ENCODE measurements at regions not wholly inside any gene's neighbourhood (a gene's known extent, or its start where the extent isn't known, plus 50 kb on each side); places are given as distances from the start of the nearest gene placed in this dataset.
A peak's percentile ranks its signal among the peaks of the same experiment; 100 is the strongest.

DNA sequence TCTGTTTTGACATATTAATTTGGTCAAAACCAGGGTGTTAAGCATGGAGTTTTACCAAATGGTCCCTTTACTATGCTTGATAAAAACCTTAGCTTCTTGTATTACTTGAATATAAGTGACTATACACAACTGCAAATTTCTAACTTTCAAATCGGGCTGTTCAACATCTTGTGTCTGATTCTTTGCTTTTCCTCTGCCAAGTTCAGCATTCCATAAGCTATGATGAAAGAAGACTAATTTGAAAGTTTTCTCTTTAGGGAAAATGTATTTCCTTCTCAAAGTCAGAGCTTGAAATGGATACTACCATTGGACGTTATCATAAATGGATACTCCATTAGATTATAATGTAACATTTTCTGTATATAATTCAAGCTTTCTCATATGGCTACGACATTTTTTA, 792.9 kb downstream of the EFNA5 start:
- H3K4me1 ChIP-seq = no peaks in the 10 kb centered on the region
- no peaks in the 10 kb centered on the region for H3K27me3 ChIP-seq
- TF ChIP-seq POLR2A (IDR thresholded peaks at IDR 0.05) (no peak), EP300 (IDR thresholded peaks at IDR 0.05) (no peak), POLR2AphosphoS5 (IDR thresholded peaks at IDR 0.05) (no peak)
- TF ChIP-seq, protein P1, sequence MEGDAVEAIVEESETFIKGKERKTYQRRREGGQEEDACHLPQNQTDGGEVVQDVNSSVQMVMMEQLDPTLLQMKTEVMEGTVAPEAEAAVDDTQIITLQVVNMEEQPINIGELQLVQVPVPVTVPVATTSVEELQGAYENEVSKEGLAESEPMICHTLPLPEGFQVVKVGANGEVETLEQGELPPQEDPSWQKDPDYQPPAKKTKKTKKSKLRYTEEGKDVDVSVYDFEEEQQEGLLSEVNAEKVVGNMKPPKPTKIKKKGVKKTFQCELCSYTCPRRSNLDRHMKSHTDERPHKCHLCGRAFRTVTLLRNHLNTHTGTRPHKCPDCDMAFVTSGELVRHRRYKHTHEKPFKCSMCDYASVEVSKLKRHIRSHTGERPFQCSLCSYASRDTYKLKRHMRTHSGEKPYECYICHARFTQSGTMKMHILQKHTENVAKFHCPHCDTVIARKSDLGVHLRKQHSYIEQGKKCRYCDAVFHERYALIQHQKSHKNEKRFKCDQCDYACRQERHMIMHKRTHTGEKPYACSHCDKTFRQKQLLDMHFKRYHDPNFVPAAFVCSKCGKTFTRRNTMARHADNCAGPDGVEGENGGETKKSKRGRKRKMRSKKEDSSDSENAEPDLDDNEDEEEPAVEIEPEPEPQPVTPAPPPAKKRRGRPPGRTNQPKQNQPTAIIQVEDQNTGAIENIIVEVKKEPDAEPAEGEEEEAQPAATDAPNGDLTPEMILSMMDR (IDR thresholded peaks at IDR 0.05) = no peak
- intact Hi-C loops (cut with DNase I) = no loop called here
- H3K9me3 ChIP-seq = no peaks in the 10 kb centered on the region
- 84 to 85% methylated on average over 3 of the region's 3 CpGs for WGBS, 2 donors
- H3K4me3 ChIP-seq = no peak overlapping the region
- H3K27ac ChIP-seq = no peak overlapping the region
- no peak for DNase-seq
- H3K36me3 ChIP-seq = no peaks in the 10 kb centered on the region

- no peaks in the 10 kb centered on the region for H3K27me3 ChIP-seq
- H3K36me3 ChIP-seq = no peaks in the 10 kb centered on the region
- no peak overlapping the region for H3K4me3 ChIP-seq
- DNase-seq = no peak
- TF ChIP-seq, protein P1 (IDR thresholded peaks at IDR 0.05) = no peak
- 92% methylated on average over 7 of the region's 7 CpGs for WGBS, 2 donors
- H3K27ac ChIP-seq = no peak overlapping the region
- no peaks in the 10 kb centered on the region for H3K4me1 ChIP-seq
- no peaks in the 10 kb centered on the region for H3K9me3 ChIP-seq
- intact Hi-C loops (cut with DNase I) = no loop called here
Observed at GRCh38 chr5:106876665-106877194, 794.0 kb downstream of the EFNA5 start.

DNA sequence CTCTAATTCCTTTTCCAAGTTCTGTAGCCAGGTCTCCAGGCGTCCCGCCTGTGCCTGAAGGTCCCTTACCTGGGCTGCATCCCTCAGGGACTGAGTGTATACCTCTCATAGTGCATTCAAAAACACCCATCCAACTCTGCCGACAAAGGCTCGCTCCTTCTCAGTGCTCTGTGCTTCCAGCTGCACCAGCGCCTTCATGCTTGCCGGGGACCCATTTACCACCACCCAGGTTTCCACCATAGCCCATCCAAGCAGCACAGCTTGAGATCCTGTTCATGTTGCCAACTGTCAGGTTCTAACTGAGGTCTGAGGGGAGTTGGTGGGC, 794.5 kb downstream of the EFNA5 start:
- TF ChIP-seq EP300 (IDR thresholded peaks at IDR 0.05) = no peak
- TF ChIP-seq POLR2AphosphoS5 (IDR thresholded peaks at IDR 0.05) = no peak
- TF ChIP-seq POLR2A (IDR thresholded peaks at IDR 0.05) = no peak
- TF ChIP-seq, protein P1 (IDR thresholded peaks at IDR 0.05) = no peak
- Histone ChIP-seq H3K4me3 (no peak overlapping the region), H3K27me3 (no peaks in the 10 kb centered on the region), H3K4me1 (no peaks in the 10 kb centered on the region), H3K9me3 (no peaks in the 10 kb centered on the region), H3K36me3 (no peaks in the 10 kb centered on the region), H3K27ac (no peak overlapping the region)
- 96 to 99% methylated on average over 6 of the region's 6 CpGs for WGBS, 2 donors
- no peak for DNase-seq
- intact Hi-C loops (cut with DNase I) = no loop called here

DNA sequence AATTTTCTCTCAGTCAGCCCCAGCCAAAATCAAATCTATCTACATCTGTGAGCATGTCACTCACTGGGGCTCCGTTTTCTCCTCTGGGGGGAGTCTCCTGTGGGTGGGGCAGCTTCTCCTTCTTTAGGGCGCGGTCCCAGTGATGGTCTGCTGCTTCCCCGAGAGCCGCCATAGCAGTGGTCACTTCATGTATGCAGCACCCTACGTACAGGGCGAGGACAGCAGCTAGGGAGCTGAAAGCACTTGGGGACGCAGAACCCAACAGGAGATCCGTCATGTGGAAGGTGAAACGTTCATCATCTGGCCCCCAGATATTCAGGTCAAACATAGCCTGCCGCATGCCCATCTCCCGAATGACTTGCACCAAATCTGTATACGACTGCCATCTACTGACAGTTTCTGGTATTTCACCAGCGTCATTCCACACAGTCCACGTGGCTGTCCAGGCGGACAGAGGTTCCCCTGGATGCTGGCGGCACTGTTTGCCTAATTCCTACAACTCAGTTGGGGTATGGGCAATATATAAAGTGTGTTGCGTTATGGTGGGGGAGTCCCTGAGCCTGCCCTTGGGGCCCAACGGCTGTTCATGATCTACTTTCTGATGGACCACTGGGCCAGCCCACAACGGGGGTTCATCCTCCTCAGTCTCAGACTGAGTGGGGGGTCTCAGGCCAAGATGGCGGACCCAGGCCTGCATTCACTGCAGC, 795.0 kb downstream of the EFNA5 start:
- intact Hi-C loops (cut with DNase I) = no loop called here
- Histone ChIP-seq H3K27ac (no peak overlapping the region), H3K36me3 (no peaks in the 10 kb centered on the region), H3K4me1 (no peaks in the 10 kb centered on the region), H3K9me3 (no peaks in the 10 kb centered on the region), H3K27me3 (no peaks in the 10 kb centered on the region), H3K4me3 (no peak overlapping the region)
- DNase-seq = no peak
- TF ChIP-seq, protein P1 (IDR thresholded peaks at IDR 0.05) = peak in 2 of 4 experiments; percentile 13 to 40
- no peak for TF ChIP-seq EP300 (IDR thresholded peaks at IDR 0.05)
- WGBS, 2 donors = 92 to 93% methylated on average over 21 of the region's 21 CpGs

- DNase-seq = no peak
- TF ChIP-seq POLR2AphosphoS5 (IDR thresholded peaks at IDR 0.05) (no peak), EP300 (IDR thresholded peaks at IDR 0.05) (no peak), POLR2A (IDR thresholded peaks at IDR 0.05) (no peak)
- TF ChIP-seq, protein P1 (IDR thresholded peaks at IDR 0.05) = no peak
- no peak overlapping the region for H3K27ac ChIP-seq
- H3K9me3 ChIP-seq = no peaks in the 10 kb centered on the region
- H3K36me3 ChIP-seq = no peaks in the 10 kb centered on the region
- WGBS, 2 donors = 94 to 95% methylated on average over 9 of the region's 9 CpGs
- intact Hi-C loops (cut with DNase I) = no loop called here
- no peaks in the 10 kb centered on the region for H3K27me3 ChIP-seq
- H3K4me3 ChIP-seq = no peak overlapping the region
- no peaks in the 10 kb centered on the region for H3K4me1 ChIP-seq
Observed at GRCh38 chr5:106874974-106875373, 795.8 kb downstream of the EFNA5 start.

All from sigmoid colon (tissue), 6 donors.